ENCODE measurements at regions not wholly inside any gene's neighbourhood (a gene's known extent, or its start where the extent isn't known, plus 50 kb on each side); places are given as distances from the start of the nearest gene placed in this dataset.

GRCh38 chr12:43087195-43088091 lies 464.6 kb downstream of the ADAMTS20 start:
- TF ChIP-seq TCF7L2 (IDR thresholded peaks at IDR 0.05; ENCODE audit: borderline replicate concordance, extremely low read depth, insufficient read depth, insufficient read length), result no peak
- TF ChIP-seq YY1 (IDR thresholded peaks at IDR 0.05; ENCODE audit: extremely low read depth, insufficient replicate concordance, low read depth, low read length), result no peak
- TF ChIP-seq CTCF (IDR thresholded peaks at IDR 0.05 in 2 of 3, conservative IDR thresholded peaks at IDR 0.05 in 1 of 3; ENCODE audit: borderline replicate concordance in 1 of 3, insufficient read depth in 1 of 3, low read depth in 2 of 3, low read length in 2 of 3), result no peak
- TF ChIP-seq EZH2phosphoT487 (IDR thresholded peaks at IDR 0.05; ENCODE audit: borderline replicate concordance), result no peak
- TF ChIP-seq POLR2AphosphoS5 (IDR thresholded peaks at IDR 0.05; ENCODE audit: low read depth, low read length), result no peak
- TF ChIP-seq ATF3 (IDR thresholded peaks at IDR 0.05), result no peak
- no peak for TF ChIP-seq REST (IDR thresholded peaks at IDR 0.05; ENCODE audit: low read depth)
